ENCODE measurements at regions not wholly inside any gene's neighbourhood (a gene's known extent, or its start where the extent isn't known, plus 50 kb on each side); places are given as distances from the start of the nearest gene placed in this dataset.
A peak's percentile ranks its signal among the peaks of the same experiment; 100 is the strongest.
"Not testable (repeated sequence)": the region's sequence is repeated elsewhere in the genome, so short reads cannot be mapped to it uniquely, and the experiment has no call there.

DNA sequence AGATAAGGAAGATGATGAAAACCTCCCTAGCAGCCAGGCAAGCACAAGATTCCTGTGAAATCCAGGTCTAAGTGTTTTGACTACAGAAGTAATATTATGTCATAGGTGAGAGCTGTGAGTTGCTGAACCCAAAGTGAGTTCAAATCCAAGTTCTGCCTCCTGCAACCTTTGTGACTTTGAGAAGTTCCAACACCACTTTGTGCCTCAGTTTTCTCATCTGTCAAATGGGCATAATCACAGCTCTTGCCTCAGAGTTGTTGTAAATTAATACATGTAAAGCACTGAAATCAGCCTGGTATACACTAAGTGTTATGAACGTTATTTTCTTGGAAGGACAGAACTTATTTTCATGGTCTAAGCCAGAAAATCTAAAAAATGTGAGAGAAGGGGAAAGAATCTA is 210.3 kb upstream of the FRG2C start:
- DNase-seq: not testable (repeated sequence)

DNA sequence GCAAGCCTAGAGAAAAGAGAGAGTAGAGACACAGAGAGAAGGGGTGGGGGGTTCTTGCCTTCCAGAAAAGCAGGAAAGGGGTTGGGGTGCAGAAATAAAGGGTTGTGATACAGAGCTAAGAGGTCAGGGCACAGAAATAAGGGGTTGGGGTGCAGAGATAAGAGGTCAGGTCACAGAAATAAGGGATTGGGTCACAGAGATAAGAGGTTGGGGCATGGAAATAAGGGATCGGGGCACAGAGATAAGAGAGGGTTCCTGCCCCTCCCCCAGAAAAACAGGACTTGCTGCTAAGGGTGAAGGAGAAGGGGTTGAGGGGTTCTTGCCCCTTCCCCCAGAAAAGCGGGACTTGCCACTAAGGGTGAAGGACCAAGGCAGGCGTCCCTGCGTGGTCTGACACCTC is 189.6 kb upstream of the FRG2C start:
- not testable (repeated sequence) for DNase-seq

DNA sequence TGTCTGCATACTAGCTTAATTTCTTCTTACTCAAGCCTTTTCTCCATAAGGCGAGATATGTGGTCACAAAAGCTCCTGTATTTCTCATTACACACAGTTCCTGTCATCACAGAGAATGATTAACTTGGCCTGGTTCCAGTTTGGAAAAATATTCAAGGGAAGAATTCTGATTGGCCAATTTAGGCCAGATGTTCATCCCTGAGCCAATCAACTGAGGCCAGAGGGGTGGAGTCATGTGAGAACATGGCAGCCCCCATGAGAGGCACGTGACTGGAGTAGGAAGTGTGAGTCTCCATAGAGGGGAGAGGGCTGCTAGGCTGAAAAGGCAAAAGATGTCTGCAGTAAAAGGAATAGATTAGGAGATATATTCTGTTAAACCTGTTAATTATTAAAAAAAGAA is 167.5 kb upstream of the FRG2C start:
- not testable (repeated sequence) for DNase-seq

DNA sequence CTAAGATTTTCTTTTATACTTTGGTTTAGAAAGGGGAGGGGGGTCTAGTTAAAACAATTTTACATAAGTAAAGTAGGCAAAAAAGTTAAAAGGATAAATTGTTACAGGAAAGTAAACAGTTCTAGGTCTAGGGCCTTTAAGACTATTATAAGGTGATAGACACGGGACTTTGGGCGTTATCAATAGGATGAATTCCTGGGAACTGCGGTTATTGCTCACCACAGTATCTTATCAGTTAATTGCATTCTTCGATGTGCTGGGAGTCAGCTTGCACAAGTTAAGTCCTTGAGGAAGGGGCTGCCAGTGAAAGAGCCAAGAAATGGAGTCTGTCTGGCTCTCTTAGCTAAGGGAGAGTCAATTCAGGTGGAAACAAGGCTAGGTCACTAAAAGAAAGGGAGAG is 163.8 kb upstream of the FRG2C start:
- DNase-seq: not testable (repeated sequence)

DNA sequence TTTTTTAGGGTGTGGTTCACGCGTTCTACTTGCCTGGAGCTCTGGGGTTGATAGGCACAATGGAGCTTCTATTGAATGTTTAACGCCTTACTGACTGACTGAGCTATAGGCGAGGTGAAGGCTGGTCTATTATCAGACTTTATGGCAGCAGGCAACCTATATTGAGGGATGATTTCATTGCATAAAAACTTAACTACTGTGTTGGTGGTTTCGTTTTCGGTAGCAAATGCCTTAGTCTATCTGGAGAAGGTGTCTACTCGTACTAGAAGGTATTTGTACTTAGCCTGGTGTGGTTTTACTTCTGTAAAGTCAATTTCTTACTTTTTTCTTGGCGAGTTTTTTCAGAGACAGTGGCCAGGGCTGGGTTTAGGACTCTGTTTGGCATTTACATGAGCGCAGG is 162.0 kb upstream of the FRG2C start:
- not testable (repeated sequence) for DNase-seq

DNA sequence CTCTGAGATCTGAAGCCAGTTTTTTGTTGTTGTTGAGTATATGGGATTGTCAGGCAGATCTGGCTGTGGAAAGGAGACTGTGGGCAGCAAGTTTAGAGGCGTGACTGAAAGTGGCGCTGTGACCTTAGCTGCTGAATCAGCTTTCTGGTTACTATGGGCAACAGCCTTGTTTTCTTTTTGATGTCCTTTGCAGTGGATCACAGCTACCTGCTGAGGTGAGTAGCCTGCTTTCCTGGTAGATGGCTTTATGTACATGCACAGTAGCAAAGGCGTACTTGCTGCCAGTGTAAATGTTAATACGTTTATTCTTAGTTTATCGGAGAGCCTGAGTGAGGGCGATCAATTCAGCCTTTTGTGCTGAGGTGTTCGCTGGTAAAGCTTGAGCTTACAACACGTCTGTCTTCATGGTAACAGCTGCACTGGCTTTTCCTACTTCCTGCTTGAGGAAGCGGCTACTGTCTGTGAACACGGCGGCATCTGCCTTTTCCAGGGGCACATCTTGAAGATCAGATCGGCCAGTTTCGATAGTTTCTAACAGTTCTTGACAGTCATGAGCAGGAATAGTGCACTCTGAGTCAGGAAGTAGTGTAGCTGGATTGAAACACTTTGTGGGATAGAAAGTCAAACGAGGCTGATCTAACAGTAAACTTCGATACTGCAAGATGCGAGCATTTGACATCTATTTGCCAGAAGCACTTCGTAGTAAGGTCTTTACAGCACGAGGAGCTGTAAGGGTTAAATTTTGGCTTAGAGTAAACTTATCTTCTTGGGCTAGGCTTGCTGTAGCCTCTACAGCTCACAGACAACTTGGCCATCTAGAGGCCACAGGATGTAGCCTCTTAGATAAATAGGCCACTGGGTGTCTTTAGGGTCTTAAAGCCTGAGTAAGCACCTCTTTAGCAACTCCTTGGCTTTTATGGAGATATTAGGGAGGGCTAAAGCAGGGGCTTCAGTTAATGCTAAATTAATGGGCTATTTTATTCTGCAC is 161.1 kb upstream of the FRG2C start:
- not testable (repeated sequence) for DNase-seq

DNA sequence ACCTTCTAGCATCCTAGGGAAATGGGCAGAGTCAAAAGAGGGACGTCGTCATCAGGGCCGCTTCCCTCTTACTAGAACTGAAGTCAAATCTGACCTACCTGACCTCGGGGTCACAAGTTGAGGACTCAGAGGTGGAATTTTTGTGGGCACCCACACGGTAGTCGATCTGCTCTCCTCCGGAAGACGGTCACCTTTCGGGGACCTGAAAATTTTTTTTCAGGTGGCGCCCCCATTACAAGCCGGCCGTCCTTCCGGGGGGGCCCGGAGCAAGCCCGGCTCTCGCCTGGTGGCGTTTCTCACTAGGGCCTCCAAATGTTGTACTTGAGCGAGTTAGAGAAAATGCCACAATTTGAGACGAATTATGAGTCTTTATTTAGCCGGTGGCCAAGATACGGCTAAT is 157.5 kb upstream of the FRG2C start:
- no peak for DNase-seq

DNA sequence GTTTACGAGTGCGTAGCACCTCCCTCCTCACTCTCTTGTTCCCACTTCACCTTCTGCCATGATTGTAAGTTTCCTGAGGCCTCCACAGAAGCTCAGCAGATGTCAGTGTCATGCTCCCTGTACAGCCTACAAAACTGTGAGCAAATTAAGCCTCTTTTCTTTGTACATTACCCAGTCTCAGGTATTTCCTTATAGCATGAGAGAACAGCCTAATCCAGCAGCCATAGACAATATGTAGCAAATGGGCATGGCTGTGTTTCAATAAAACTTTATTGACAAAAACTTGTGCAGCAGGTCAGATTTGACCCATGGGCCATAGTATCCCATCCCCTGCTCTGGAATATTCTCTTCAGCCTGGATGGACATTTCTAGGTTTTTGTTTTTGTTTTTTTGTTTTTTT is 156.2 kb upstream of the FRG2C start:
- not testable (repeated sequence) for DNase-seq

DNA sequence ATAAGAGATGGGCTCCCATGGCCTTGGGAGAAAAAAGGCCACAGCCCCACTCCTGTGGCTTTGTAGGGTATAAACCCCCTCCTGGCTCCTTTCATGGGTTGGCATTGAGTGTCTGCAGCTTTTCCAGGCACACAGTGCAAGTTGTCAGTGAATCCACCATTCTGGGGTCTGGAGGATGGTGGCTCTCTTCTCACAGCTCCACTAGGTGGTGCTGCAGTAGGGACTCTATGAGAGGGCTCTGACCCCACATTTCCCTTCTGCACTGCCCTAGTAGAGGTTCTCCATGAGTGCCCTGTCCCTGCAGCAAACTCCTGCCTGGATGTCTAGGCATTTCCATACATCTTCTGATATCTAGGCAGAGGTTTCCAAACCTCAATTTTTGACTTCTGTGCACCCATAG is 136.5 kb upstream of the FRG2C start:
- DNase-seq: not testable (repeated sequence)

DNA sequence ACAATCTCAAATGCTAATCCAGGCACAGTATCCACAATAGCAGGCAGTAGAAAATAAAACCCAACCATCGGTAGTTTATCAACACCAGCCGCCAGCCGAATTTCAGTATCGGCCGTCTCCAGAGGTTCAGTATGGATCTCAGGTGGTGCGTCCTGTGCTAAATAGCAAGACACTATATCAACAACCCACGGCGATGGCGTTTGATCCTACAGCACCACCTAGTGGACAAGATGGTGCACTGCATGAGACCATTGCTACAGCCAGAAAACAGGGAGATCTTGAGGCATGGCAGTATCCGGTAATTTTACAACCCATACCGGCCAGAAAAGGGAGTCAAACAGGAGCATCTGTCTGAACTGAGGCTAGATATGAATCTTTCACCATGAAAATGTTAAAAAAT is 112.0 kb upstream of the FRG2C start:
- DNase-seq: peak; percentile 26

DNA sequence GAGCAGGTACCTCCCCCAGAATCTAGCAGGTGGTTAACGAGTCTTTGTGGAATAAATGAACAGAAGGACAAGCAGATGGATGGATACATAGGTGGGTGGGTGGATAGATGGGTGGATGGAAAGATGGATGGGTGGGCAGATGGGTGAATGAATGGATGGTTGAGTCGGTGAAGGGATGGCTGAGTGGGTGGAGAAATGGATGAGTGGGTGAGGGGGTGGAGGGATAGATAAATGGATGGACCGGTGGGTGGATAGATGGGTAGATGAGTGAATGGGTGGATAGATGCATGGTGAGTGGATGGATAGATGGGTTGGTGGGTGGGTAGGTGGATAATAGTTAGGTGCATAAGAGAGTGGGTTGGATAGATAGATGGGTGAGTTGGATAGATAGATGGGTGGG is 99.7 kb upstream of the FRG2C start:
- not testable (repeated sequence) for DNase-seq

DNA sequence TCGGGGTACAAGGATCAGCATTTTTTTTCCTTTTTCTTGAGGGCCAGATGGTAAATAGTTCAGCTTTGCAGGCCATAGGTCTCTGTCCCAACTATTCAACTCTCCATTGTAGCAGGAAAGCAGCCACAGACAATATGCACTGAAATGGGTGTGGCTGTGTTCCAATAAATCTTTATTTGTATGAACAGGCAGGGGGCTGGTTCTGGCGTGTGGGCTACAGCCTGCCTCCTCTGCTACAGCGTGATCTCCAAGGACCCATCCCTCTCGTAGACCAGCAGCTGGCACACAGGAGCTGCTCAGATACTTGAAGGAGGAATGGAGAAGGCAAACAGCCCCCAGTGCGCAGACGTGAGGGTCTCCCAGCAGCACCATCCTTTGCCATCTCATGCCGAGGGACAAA is 91.8 kb upstream of the FRG2C start:
- DNase-seq: not testable (repeated sequence)

DNA sequence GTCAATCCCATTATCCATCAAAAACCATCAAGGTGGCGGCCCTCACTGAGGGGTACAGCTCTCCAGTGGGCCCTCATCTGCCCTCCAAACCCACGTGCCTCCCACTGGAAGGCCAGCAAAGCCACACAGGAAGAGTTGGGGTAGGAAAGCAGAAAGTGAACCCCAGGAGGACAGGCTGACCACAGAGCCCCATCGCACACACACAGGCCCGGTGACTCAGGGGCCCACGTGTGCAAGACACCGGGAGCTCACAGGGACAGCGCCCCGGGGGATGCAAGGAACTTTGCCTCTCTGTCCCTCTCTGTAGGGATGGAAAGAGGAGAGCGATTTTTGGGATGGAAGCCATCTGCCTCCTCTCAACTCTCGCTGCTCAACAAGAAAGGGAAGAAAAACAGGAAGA is 85.0 kb upstream of the FRG2C start:
- DNase-seq: not testable (repeated sequence)

DNA sequence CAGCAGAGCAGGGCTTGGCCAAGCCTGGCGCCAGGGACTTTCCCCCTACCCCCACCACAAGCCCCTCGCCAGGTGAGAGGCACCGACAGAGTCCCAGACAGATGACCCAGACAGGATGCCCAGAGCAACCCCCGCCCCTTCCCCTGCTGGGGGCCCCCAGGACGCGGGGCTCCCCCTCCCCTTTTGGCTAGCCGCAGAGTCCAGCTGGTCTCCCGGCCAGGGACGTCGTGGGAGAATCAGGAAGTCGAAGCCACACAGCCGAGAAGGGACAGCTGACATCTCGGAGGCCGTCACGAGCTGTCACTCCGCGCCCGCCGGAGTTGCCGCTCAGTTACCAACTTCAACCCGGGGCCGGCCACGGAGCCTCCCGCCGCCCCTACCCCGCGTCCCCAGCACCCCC is 84.6 kb upstream of the FRG2C start:
- DNase-seq: not testable (repeated sequence)

DNA sequence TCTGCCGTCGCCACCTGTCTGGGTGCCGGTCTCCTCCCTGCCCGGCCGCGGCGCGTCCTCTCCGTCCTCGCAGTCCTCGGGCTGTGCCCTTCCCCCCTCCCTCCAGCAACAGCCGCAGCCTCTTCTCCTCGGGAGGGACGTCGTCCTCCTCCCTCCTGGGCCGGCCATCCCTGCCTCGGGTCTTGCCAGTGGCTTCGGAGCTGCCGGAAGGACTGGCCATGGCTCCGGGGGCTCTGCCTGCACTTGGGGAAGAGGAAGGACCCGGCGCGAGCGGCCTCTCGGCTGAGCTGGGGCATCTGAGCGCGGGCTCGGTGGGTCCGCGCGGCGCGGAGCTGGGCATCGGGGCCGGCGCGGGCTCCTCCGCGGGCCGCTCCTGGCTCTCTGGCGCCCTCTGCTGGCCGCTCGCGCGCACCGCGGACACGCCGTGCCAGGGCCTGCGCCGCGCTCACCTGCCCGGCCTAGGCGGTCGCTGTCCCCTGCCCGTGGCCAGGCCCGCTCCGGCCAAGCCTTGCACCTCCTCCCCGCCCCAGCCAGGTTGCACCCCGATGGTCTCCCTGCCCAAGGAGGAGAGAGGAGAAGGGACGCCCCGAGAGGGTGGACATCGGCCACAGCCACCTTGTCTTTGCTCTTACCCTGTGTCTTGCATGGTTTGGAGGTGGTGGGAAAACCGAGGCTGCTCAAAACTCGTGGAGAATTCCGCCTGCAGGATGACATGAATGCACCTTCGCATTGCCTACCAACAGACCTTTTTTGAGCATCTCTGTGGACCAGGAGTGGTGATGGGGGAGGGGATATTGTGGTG is 83.9 kb upstream of the FRG2C start:
- DNase-seq: peak; percentile 37

DNA sequence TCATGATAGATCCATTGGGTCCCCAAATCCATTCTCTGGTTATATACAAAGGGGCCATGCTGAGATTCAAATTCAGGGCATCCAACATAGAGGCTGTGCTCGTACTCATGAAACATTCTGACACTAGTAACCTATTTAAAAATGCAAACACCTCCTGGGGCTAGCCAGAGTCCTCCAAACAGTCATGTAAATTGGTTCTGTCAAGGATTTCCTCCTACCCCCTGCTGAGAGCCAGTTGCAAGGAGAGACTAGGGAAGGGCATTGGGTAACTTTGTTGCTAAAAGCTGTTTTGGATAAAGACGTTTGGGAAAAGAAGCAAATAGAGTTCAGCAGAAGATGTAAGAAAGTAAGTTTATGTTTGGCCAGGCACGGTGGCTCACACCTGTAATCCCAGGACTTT is 81.6 kb upstream of the FRG2C start:
- DNase-seq: not testable (repeated sequence)

DNA sequence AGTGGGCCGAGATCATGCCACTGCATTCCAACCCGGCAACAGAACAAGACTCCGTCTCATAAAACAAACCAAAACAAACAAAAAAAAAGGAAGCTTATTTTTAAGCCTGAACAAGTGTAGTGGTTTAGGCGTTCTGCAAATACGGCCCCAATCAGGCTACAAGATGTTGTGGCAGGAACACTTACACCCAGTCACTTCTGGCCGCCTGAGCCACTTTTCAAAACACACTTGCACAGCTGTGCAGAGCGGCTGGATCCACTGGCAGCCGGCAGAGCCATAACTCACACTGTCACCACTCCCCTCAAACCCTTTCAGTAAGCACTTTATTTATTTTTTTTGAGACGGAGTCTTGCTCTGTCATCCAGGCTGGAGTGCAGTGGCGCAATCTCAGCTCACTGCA is 81.0 kb upstream of the FRG2C start:
- DNase-seq: not testable (repeated sequence)

DNA sequence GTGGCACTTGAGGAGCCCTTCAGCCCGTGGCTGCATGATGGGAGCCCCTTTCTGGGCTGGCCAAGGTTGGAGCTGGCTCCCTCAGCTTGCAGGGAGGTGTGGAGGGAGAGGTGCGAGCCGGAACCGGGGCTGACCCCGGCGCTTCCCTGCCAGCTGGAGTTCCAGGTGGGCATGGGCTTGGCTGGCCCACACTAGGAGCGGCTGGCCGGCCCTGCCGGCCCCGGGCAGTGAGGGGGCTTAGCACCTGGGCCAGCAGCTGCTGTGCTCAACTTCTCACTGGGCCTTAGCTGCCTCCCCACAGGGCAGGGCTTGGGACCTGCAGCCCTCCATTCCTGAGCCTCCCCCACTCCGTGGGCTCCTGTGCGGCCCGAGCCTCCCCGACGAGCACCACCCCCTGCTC is 76.4 kb upstream of the FRG2C start:
- DNase-seq: not testable (repeated sequence)

DNA sequence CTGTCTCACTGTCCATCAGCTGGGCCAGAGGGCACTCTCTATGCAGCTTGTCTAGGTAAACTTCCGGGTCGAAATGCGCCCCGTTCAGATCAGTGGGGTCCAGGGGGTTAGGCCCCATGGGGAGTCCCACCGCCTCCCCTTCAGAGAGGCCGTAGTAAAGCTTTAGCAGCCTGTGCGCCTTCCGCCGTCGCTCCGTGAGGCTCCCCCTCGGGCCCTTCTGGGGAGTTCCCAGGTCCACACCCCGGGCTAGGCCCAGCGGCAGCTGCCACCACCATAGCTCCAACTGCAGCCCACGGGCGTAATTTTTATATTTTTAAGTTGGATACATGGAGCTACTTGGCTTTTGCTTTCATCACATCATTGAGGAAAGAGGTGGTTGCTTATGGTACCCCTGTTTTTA is 73.7 kb upstream of the FRG2C start:
- DNase-seq: not testable (repeated sequence)

DNA sequence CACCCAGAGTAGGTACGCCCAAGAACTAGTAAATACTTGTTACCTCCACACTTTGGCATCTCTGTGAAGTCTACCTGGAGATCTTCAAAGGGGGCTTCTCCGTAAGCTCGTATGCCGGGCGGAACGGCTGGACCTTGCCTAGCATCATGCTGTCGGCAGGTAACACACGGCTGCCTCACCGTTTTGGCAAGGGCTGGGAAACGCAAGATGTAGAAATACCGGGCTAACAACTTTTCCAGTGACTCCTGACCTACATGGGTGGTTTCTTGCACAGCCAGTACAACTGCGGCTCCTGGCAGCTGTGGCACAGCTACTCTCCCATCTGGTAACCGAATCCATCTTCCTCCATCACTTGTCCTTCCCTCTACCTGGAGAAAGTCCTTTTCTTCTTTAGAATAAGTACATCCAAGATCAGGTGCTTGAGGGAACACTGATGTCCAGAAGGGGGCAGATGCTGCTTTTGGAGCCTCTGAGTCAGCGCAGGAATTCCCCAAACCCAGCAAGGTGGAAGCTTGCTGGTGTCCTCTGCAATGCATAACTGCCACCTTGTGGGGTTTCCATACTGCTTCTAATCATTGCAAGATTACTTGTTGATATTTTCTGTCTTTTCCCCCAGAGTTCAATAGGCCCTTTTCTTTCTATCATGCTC is 59.7 kb upstream of the FRG2C start:
- DNase-seq: peak; percentile 39

DNA sequence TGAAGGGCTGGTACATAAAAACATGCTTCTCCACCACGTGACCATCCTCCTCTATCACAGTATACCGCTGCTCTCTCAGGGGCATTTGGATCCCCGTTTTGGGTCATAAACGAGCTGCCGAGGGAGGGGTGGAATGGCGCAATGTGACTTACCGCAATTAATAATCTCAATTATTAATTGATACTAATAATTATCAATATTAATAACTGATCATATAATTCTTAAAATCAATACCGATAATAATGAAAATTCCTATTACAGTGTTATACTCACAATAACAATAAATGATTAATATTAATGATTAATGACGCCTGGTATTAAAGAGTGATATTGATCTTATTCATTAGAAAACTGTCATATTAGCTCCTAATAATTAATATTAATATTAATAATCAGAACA is 56.1 kb upstream of the FRG2C start:
- not testable (repeated sequence) for DNase-seq

DNA sequence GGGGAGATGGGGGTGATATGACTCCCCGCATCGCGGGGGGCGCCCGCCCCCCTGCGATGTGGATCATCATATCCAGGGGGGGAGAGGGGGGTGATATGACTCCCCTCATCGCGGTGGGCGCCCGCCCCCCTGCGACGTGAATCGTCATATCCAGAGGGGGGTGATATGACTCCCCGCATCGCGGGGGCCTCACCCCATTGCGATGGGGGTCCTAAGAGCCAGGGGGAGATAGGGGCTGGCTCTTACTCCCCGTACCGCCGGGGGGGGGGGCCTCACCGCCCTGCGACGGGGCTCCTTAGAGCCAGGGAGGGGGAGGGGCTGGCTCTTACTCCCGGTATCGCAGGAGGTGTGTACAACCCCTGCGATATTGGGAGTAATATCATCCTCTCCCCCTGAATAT is 54.5 kb upstream of the FRG2C start:
- not testable (repeated sequence) for DNase-seq

DNA sequence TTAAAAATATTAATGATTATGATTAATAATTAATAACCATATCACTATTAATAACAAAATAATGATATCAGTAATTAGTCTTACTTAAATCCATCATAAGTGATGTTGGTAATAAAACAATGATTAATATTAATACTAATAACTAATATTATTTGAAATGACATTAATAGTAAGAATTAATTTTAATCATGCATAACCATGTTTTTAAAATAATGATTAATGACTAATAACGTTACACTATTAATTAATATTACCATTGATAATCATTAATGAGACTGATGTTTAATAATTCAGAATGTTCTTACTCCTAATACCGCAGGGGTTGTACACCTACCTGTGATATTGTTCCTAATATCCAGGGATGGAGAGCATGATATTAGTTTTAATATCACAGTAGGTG is 53.4 kb upstream of the FRG2C start:
- DNase-seq: no peak

Data from activated CD4-positive, alpha-beta T cell treated with anti-CD3 and anti-CD28 coated beads, Interleukin-10, Interleukin-2, amounts not matched to agents 100 ng/mL and 50 ng/mL, durations not matched to agents 16 hours and 8 hours (primary cell).